ENCODE measurements at regions not wholly inside any gene's neighbourhood (a gene's known extent, or its start where the extent isn't known, plus 50 kb on each side); places are given as distances from the start of the nearest gene placed in this dataset.

DNA sequence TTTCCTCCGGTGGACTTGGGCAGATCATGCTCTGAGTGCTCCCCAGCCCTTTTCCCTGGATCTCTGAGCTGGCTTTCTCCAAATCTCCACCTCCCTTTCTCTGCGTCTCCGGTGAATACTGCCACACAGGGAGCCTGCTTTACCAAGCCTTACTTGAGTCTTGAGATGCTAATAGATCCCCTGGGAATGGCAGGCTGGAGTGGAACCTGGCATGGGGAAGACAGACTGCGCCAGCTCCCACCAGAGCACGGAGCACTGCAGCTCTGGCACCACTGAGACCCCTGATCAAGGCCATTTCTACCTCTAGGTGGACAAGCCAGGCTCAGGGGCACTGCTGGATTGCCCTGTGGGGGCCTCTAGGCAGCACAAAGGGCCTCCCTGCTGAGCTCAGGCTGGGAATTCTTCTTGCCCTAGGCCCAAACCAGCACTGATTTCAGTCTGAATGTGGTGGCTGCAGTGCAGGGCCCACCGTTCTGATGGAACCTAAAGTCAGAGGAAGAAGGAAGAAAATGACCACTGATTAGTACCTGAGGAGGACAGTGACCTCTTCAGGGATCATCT, 74.3 kb upstream of the CRHR1 start:
- in situ Hi-C loops (cut with MboI; ENCODE audit: low sequenced_read_pairs, unreplicated experiment), result no loop called here
- TF ChIP-seq, protein P1, sequence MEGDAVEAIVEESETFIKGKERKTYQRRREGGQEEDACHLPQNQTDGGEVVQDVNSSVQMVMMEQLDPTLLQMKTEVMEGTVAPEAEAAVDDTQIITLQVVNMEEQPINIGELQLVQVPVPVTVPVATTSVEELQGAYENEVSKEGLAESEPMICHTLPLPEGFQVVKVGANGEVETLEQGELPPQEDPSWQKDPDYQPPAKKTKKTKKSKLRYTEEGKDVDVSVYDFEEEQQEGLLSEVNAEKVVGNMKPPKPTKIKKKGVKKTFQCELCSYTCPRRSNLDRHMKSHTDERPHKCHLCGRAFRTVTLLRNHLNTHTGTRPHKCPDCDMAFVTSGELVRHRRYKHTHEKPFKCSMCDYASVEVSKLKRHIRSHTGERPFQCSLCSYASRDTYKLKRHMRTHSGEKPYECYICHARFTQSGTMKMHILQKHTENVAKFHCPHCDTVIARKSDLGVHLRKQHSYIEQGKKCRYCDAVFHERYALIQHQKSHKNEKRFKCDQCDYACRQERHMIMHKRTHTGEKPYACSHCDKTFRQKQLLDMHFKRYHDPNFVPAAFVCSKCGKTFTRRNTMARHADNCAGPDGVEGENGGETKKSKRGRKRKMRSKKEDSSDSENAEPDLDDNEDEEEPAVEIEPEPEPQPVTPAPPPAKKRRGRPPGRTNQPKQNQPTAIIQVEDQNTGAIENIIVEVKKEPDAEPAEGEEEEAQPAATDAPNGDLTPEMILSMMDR (IDR thresholded peaks at IDR 0.05; ENCODE audit: borderline replicate concordance, control extremely low read depth, extremely low read depth, insufficient read depth, missing control alignments), result no peak

GRCh38 chr17:45715787-45716186, 68.3 kb upstream of the CRHR1 start:
- in situ Hi-C loops (cut with MboI; ENCODE audit: low sequenced_read_pairs, unreplicated experiment), result no loop called here
- TF ChIP-seq, protein P1 (IDR thresholded peaks at IDR 0.05; ENCODE audit: borderline replicate concordance, control extremely low read depth, extremely low read depth, insufficient read depth, missing control alignments), result no peak
- DNase-seq (ENCODE audit: low spot score), result no peak

More for the DNA sequence above, 74.3 kb upstream of the CRHR1 start:
- DNase-seq (ENCODE audit: low spot score), result no peak

DNA sequence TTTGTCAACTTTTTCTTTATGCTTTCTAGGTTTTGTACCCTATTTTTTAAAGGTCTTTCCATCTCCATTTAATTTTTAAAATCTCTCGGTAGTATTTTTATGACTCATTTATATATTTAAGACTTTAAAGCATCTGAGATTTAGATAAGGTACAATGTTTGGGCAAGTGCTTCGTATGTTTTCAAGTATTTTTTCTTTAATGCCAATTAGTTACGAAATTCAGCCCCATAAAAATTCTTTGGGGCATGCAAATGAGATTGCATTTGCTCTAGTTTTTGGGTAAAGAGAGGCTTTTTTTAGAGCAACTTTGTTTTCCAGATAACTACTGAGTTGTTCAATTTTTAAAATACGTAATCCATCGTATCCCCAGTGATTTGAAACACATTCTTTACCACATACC, 65.3 kb upstream of the CRHR1 start:
- TF ChIP-seq, protein P1 (IDR thresholded peaks at IDR 0.05; ENCODE audit: borderline replicate concordance, control extremely low read depth, extremely low read depth, insufficient read depth, missing control alignments), result no peak
- DNase-seq (ENCODE audit: low spot score), result no peak
- in situ Hi-C loops (cut with MboI; ENCODE audit: low sequenced_read_pairs, unreplicated experiment), result no loop called here

DNA sequence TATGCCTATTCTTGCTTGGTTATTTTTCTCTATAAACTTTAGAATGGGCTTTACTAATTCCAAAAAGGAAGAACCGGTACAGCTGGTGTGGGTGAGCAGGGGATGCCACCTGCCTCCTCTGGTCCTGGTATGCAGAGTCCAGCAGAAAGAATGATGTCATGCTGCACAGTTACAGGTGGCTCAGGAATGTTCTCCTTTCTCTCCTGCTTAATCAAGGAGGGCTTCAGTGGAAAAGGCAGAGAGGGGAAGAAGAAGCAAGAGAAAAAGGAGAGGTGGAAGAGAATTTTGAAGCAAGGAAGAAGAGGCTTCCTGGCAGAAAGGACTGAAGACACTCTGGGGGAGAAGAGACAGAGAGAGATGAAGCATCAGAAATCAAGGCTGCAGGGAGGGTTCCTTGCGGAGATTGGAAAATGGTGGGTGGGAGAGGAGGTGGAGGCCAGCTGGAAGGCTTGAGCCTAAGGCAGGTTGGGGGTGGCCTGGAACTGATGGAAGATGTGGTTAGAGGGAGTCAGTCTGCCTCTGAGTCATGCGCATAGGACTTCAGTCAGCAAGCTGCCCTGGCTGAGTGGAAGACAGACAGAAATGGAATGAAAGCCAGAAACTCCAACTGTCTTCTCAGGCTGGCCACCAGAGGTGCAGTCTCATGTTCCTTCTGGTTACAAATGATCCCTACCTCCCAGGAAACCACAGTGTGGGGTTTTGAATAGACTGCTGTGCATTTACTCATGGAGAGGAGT, 64.6 kb upstream of the CRHR1 start:
- TF ChIP-seq, protein P1 (IDR thresholded peaks at IDR 0.05; ENCODE audit: borderline replicate concordance, control extremely low read depth, extremely low read depth, insufficient read depth, missing control alignments), result no peak
- DNase-seq (ENCODE audit: low spot score), result no peak
- in situ Hi-C loops (cut with MboI; ENCODE audit: low sequenced_read_pairs, unreplicated experiment), result no loop called here

- in situ Hi-C loops (cut with MboI; ENCODE audit: low sequenced_read_pairs, unreplicated experiment), result no loop called here
- TF ChIP-seq, protein P1 (IDR thresholded peaks at IDR 0.05; ENCODE audit: borderline replicate concordance, control extremely low read depth, extremely low read depth, insufficient read depth, missing control alignments), result no peak
- DNase-seq (ENCODE audit: low spot score), result no peak
These were observed 63.7 kb upstream of the CRHR1 start for GRCh38 chr17:45720386-45720785.

DNA sequence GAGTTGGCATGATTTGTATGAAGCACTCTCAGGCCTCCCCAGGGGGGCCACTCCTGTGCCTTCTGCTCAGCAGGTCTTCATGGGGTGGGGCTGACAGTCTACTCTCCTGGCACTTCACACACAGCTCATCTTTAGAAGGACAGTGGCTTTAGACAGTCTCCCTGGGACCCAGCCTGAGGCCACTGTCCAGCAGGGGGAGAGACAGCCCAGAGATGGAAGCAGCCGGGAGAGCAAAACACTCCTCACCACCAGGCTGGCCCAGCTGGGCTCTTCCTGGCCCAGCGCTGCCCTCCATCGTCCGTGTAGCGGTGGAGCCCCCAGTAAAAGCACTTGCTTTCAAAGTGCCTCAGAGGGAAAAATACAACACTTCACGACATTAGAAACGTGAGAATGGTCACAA, 62.0 kb upstream of the CRHR1 start:
- TF ChIP-seq, protein P1 (IDR thresholded peaks at IDR 0.05; ENCODE audit: borderline replicate concordance, control extremely low read depth, extremely low read depth, insufficient read depth, missing control alignments), result no peak
- DNase-seq (ENCODE audit: low spot score), result peak; percentile 23
- in situ Hi-C loops (cut with MboI; ENCODE audit: low sequenced_read_pairs, unreplicated experiment), result no loop called here

Measured in GM13976 (cell line).